Smooth muscle cell (in vitro differentiated cells): ENCODE measurements at regions not wholly inside any gene's neighbourhood (a gene's known extent, or its start where the extent isn't known, plus 50 kb on each side); places are given as distances from the start of the nearest gene placed in this dataset.

Experiments used
- DNase-seq: peaks from one replicate; lab custom pipeline; 2025; ENCODE audit not compliant: unreplicated experiment; lab: John Stamatoyannopoulos, UW
- H2AFZ ChIP-seq: fragments of 200-600 bp; sonication (generic); 2 replicates; pipeline ENCODE4 v1.6.0; 2016; ENCODE audit warnings: antibody characterized with exemption, low read depth, mild to moderate bottlenecking
- H3F3A ChIP-seq: fragments of 200-600 bp; sonication (generic); 2 replicates; pipeline ENCODE4 v1.6.0; 2017; ENCODE audit warnings: antibody characterized with exemption, low read depth
- H3K27ac ChIP-seq: fragments of 200-600 bp; sonication (generic); 2 replicates; pipeline ENCODE4 v1.5.1; 2016; ENCODE audit warnings: low read depth, mild to moderate bottlenecking
- H3K27me3 ChIP-seq: fragments of 200-600 bp; sonication (generic); 2 replicates; pipeline ENCODE4 v1.6.1; 2016; ENCODE audit warnings: low read depth, mild to moderate bottlenecking
- H3K36me3 ChIP-seq: fragments of 200-600 bp; sonication (generic); 2 replicates; pipeline ENCODE4 v1.5.1; 2016; ENCODE audit warnings: low read depth
- H3K4me1 ChIP-seq: fragments of 200-600 bp; sonication (generic); 2 replicates; pipeline ENCODE4 v1.5.1; 2016; ENCODE audit warnings: low read depth
- H3K4me2 ChIP-seq: fragments of 200-600 bp; sonication (generic); 2 replicates; pipeline ENCODE4 v1.6.0; 2016; ENCODE audit warnings: mild to moderate bottlenecking
- H3K4me3 ChIP-seq: fragments of 200-600 bp; sonication (generic); 2 replicates; pipeline ENCODE4 v1.5.1; 2016; ENCODE audit warnings: mild to moderate bottlenecking
- H3K79me2 ChIP-seq: fragments of 200-600 bp; sonication (generic); 2 replicates; pipeline ENCODE4 v1.6.0; 2016; ENCODE audit warnings: low read depth, mild to moderate bottlenecking
- H3K9ac ChIP-seq: fragments of 200-600 bp; sonication (generic); 2 replicates; pipeline ENCODE4 v1.6.0; 2016; ENCODE audit warnings: low read depth
- H3K9me3 ChIP-seq: fragments of 200-600 bp; sonication (generic); replicated peaks from 2 replicates; pipeline ENCODE4 v1.5.1; 2016; ENCODE audit warnings: low read depth
- H4K20me1 ChIP-seq: fragments of 200-600 bp; sonication (generic); 2 replicates; pipeline ENCODE4 v1.6.0; 2016; ENCODE audit warnings: low read depth
- WGBS: methylation state at CpG from one replicate; pipeline ENCODE4 v1.1.7; 2016; ENCODE audit warnings: low lambda C conversion rate; 5-methylcytosine and 5-hydroxymethylcytosine counted together
- TF ChIP-seq, protein P1 (sequence below): fragments of 200-600 bp; sonication (generic); IDR thresholded peaks from 2 replicates; pipeline ENCODE4 v1.5.1; 2017; ENCODE audit warnings: borderline replicate concordance, mild to moderate bottlenecking, antibody characterized with exemption; ENCODE audit not compliant: insufficient read depth, poor library complexity, severe bottlenecking

DNA sequence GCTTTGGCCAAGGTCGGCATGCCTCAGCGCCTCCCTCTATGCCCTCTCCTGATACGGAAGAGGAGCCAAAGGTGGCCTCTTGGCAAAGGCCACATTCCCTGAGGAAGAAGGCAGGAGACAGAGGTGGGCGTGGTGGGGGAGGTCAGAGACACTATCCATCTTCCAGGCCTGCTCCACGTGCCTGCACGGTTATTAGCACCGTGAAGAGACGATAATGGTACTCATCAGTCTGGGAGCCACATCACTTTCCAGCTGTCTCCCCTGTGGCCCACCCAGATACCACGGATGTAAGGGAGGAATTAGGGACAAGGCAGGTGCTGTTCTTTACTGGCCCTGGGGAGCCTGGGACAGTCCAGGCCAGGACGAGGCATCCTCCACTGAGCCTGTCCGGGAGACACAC lies 354.3 kb downstream of the MN1 start:
- Histone ChIP-seq H3K4me3 (no peak overlapping the region), H4K20me1 (no peaks in the 10 kb centered on the region), H3K9ac (no peak overlapping the region)

DNA sequence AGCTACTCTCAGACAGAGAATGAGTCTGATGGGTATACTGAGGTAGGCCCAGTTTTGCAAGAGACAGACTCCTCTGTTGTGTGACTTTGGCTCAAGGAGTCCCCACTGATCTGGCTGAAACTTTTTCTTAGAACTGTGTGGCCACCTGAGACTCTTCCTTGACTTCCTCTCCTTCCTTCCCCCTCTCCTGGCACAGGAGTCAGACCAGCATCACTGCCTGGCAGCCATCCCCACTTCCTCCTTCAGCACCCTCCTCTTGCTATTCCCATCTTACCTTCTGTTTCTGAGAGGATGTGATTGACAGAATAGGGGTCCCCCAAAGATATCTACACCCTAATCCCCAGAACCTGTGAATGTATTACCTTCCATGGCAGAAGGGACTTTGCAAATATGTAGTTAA lies 351.1 kb downstream of the MN1 start:
- DNase-seq: no peak

More for the DNA sequence above, 354.3 kb downstream of the MN1 start:
- 87% methylated on average over 11 of the region's 11 CpGs for WGBS
- Histone ChIP-seq H3K4me1 (peaks cover 8% of the 10 kb centered on the region), H3F3A (no peaks in the 10 kb centered on the region), H3K4me2 (no peak overlapping the region), H3K27me3 (peaks cover 3% of the 10 kb centered on the region), H3K9me3 (no peaks in the 10 kb centered on the region), H2AFZ (no peak overlapping the region), H3K27ac (no peak overlapping the region), H3K79me2 (no peaks in the 10 kb centered on the region), H3K36me3 (no peaks in the 10 kb centered on the region)
- no peak for DNase-seq
- TF ChIP-seq, protein P1, sequence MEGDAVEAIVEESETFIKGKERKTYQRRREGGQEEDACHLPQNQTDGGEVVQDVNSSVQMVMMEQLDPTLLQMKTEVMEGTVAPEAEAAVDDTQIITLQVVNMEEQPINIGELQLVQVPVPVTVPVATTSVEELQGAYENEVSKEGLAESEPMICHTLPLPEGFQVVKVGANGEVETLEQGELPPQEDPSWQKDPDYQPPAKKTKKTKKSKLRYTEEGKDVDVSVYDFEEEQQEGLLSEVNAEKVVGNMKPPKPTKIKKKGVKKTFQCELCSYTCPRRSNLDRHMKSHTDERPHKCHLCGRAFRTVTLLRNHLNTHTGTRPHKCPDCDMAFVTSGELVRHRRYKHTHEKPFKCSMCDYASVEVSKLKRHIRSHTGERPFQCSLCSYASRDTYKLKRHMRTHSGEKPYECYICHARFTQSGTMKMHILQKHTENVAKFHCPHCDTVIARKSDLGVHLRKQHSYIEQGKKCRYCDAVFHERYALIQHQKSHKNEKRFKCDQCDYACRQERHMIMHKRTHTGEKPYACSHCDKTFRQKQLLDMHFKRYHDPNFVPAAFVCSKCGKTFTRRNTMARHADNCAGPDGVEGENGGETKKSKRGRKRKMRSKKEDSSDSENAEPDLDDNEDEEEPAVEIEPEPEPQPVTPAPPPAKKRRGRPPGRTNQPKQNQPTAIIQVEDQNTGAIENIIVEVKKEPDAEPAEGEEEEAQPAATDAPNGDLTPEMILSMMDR: no peak

DNA sequence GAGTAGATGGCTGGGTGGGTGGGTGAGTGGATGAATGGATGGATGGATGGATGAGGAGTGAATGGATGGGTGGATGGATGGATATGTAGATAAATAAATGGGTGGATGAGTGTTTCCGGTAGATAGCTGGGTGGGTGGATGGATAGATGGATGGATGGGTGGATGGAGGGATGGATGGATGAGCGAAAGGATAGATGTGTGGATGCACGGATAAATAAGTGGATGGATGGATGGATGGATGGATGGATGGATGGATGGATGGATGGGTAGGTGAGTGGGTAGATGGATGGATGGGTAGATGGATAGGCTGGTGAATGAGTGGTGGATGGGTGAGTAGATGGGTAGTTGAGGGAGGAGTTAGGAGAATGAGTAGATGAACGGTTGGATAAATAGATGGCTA lies 349.3 kb downstream of the MN1 start:
- no peaks in the 10 kb centered on the region for H3K36me3 ChIP-seq
- TF ChIP-seq, protein P1: no peak
- no peak overlapping the region for H2AFZ ChIP-seq
- no peaks in the 10 kb centered on the region for H3F3A ChIP-seq
- no peaks in the 10 kb centered on the region for H4K20me1 ChIP-seq
- no peaks in the 10 kb centered on the region for H3K9me3 ChIP-seq
- no peak for DNase-seq
- H3K4me2 ChIP-seq: no peak overlapping the region
- no peak overlapping the region for H3K27ac ChIP-seq
- 87% methylated on average over 4 of the region's 4 CpGs for WGBS
- no peak overlapping the region for H3K4me3 ChIP-seq
- no peaks in the 10 kb centered on the region for H3K4me1 ChIP-seq
- no peak overlapping the region for H3K9ac ChIP-seq
- no peaks in the 10 kb centered on the region for H3K79me2 ChIP-seq
- no peaks in the 10 kb centered on the region for H3K27me3 ChIP-seq

More for the DNA sequence above, 351.1 kb downstream of the MN1 start:
- TF ChIP-seq, protein P1: no peak
- H4K20me1 ChIP-seq: no peaks in the 10 kb centered on the region
- H3K27me3 ChIP-seq: no peaks in the 10 kb centered on the region
- H3K4me2 ChIP-seq: no peak overlapping the region
- H2AFZ ChIP-seq: no peak overlapping the region
- no peaks in the 10 kb centered on the region for H3K4me1 ChIP-seq
- no peak overlapping the region for H3K27ac ChIP-seq
- H3K9ac ChIP-seq: no peak overlapping the region
- H3K36me3 ChIP-seq: no peaks in the 10 kb centered on the region
- no peak overlapping the region for H3K4me3 ChIP-seq
- H3K9me3 ChIP-seq: no peaks in the 10 kb centered on the region
- no peaks in the 10 kb centered on the region for H3K79me2 ChIP-seq
- no peaks in the 10 kb centered on the region for H3F3A ChIP-seq

DNA sequence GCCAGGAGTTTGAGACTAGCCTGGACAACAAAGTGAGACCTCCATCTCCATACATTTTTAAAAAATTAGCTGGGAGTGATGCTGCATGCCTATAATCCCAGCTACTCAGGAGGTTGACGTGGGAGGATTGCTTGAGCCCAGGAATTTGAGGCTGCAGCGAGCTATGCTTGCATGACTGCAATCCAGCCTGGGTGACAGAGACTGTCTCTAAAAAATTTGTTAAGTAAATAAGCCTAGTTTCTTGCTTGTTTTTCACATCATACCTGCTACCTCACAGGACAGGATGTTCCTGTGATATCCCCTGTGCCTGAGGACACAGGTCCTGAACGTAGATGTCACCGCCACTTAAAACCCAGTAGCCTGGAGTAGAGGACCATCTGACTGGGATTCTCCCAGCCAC lies 348.6 kb downstream of the MN1 start:
- H3K27me3 ChIP-seq: no peaks in the 10 kb centered on the region
- H4K20me1 ChIP-seq: no peaks in the 10 kb centered on the region
- H3F3A ChIP-seq: no peaks in the 10 kb centered on the region
- no peaks in the 10 kb centered on the region for H3K9me3 ChIP-seq
- H2AFZ ChIP-seq: no peak overlapping the region
- H3K4me1 ChIP-seq: no peaks in the 10 kb centered on the region
- WGBS: 56% methylated on average over 4 of the region's 4 CpGs
- H3K4me3 ChIP-seq: no peak overlapping the region
- DNase-seq: no peak
- TF ChIP-seq, protein P1: no peak
- no peak overlapping the region for H3K4me2 ChIP-seq
- no peak overlapping the region for H3K9ac ChIP-seq
- no peaks in the 10 kb centered on the region for H3K36me3 ChIP-seq
- no peak overlapping the region for H3K27ac ChIP-seq
- H3K79me2 ChIP-seq: no peaks in the 10 kb centered on the region
